Kidney (tissue), 13 donors: ENCODE measurements at regions not wholly inside any gene's neighbourhood (a gene's known extent, or its start where the extent isn't known, plus 50 kb on each side); places are given as distances from the start of the nearest gene placed in this dataset.

Source experiments
- DNase-seq, 5 donors: peaks; one replicate each; pipeline ENCODE4 v3.0.0-alpha.2; 2013 to 2020
- FAIRE-seq: peaks from 2 replicates; lab custom pipeline; 2012; peaks lifted over from hg19 to GRCh38; lab: Jason Lieb, UNC
- H3K27ac ChIP-seq, 2 donors: one replicate each; pipeline ENCODE4 v1.7.0; 2013; ENCODE audit warnings: low read depth in 2 of 2, low read length in 2 of 2, inconsistent platforms in 1 of 2
- H3K27me3 ChIP-seq: one replicate; pipeline ENCODE4 v1.7.1; 2013; ENCODE audit warnings: low read length, inconsistent platforms; ENCODE audit not compliant: control insufficient read depth, insufficient read depth
- H3K36me3 ChIP-seq, 3 donors: one replicate each; pipeline versions ENCODE4 v1.7.0 to v1.7.1; 2013; ENCODE audit warnings: low read length in 3 of 3, control low read depth in 1 of 3, inconsistent platforms in 1 of 3; ENCODE audit not compliant: insufficient read depth in 3 of 3, control insufficient read depth in 2 of 3
- H3K4me1 ChIP-seq, 3 donors: one replicate each; pipeline versions ENCODE4 v1.7.0 to v1.7.1; 2013; ENCODE audit warnings: low read length in 3 of 3, inconsistent platforms in 1 of 3, low read depth in 1 of 3; ENCODE audit not compliant: control insufficient read depth in 2 of 3, insufficient read depth in 2 of 3
- H3K4me3 ChIP-seq, 3 donors: one replicate each; pipeline versions ENCODE4 v1.7.0 to v1.8.1; 2013; ENCODE audit warnings: low read length in 3 of 3, control low read depth in 1 of 3, inconsistent platforms in 1 of 3
- H3K9ac ChIP-seq, 3 donors: one replicate each; pipeline versions ENCODE4 v1.7.0 to v1.7.1; 2013; ENCODE audit warnings: low read length in 3 of 3, control low read depth in 1 of 3, inconsistent platforms in 1 of 3
- H3K9me3 ChIP-seq, 3 donors: one replicate each; pipeline versions ENCODE4 v1.7.0 to v1.7.1; 2013; ENCODE audit warnings: low read length in 3 of 3, control low read depth in 1 of 3, inconsistent platforms in 1 of 3; ENCODE audit not compliant: control insufficient read depth in 2 of 3, insufficient read depth in 1 of 3
- CTCF ChIP-seq: IDR thresholded peaks from 3 replicates; pipeline ENCODE4 v1.5.1; 2012; ENCODE audit warnings: mild to moderate bottlenecking, moderate library complexity, borderline replicate concordance; ENCODE audit not compliant: insufficient read depth; ENCODE audit errors: extremely low read depth
- intact Hi-C: fragments of 100-400 bp; cut with DNase I; formaldehyde crosslinking; loops from one replicate; pipeline ENCODE4 v1.11.1; 2022
- donor health status: control.
- donor health status: control.
- donor health status: control.
- donor health status: control.
- donor health status: control.
- donor health status: DM: yes; HTN: yes; CAD: no.
- donor health status: Normal renal cell carcinoma (clear cell type).

- intact Hi-C loops = no loop called here
- Histone ChIP-seq H3K4me3 (no peak overlapping the region), H3K9me3 (no peaks in the 10 kb centered on the region), H3K4me1 (no peaks in the 10 kb centered on the region), H3K9ac (no peak overlapping the region), H3K36me3 (no peaks in the 10 kb centered on the region), H3K27ac (no peak overlapping the region), H3K27me3 (no peaks in the 10 kb centered on the region)
- no peak for TF ChIP-seq CTCF
- FAIRE-seq (no peak), DNase-seq (no peak)
These were observed 513.0 kb downstream of the PTPRU start for GRCh38 chr1:29749024-29749945.

- H3K9me3 ChIP-seq = no peaks in the 10 kb centered on the region
- no peaks in the 10 kb centered on the region for H3K4me1 ChIP-seq
- H3K9ac ChIP-seq = no peak overlapping the region
- H3K36me3 ChIP-seq = no peaks in the 10 kb centered on the region
- no peak for DNase-seq
- no peak for FAIRE-seq
- intact Hi-C loops = no loop called here
- H3K27me3 ChIP-seq = no peaks in the 10 kb centered on the region
- TF ChIP-seq CTCF = no peak
- H3K27ac ChIP-seq = no peak overlapping the region
- no peak overlapping the region for H3K4me3 ChIP-seq
These were observed 510.9 kb downstream of the PTPRU start for GRCh38 chr1:29747196-29747595.

GRCh38 chr1:29746076-29746665, 509.8 kb downstream of the PTPRU start:
- TF ChIP-seq CTCF = no peak
- no peaks in the 10 kb centered on the region for H3K4me1 ChIP-seq
- H3K4me3 ChIP-seq = no peak overlapping the region
- H3K36me3 ChIP-seq = no peaks in the 10 kb centered on the region
- no peak overlapping the region for H3K27ac ChIP-seq
- no peaks in the 10 kb centered on the region for H3K9me3 ChIP-seq
- FAIRE-seq (no peak), DNase-seq (no peak)
- H3K9ac ChIP-seq = no peak overlapping the region
- H3K27me3 ChIP-seq = no peaks in the 10 kb centered on the region
- intact Hi-C loops = no loop called here
